Panc1 (cell line): ENCODE measurements at regions not wholly inside any gene's neighbourhood (a gene's known extent, or its start where the extent isn't known, plus 50 kb on each side); places are given as distances from the start of the nearest gene placed in this dataset.

Source experiments
- POLR2AphosphoS5 ChIP-seq: IDR thresholded peaks from 2 replicates; pipeline ENCODE4 v1.6.1; 2012; ENCODE audit warnings: mild to moderate bottlenecking, low read depth, low read length, moderate library complexity
- SIN3A ChIP-seq: IDR thresholded peaks from 2 replicates; pipeline ENCODE4 v1.6.1; 2012; ENCODE audit warnings: low read depth, mild to moderate bottlenecking, low read length, moderate library complexity, borderline replicate concordance; ENCODE audit not compliant: insufficient read depth
- TCF7L2 ChIP-seq: IDR thresholded peaks from 2 replicates; pipeline ENCODE4 v1.6.1; 2011; ENCODE audit warnings: mild to moderate bottlenecking, low read depth, low read length, inconsistent platforms
- TF ChIP-seq, protein P1 (sequence below): fragments of 450-650 bp; IDR thresholded peaks from 2 replicates; pipeline ENCODE4 v1.5.1; 2017; ENCODE audit warnings: mild to moderate bottlenecking
- TF ChIP-seq, protein P2 (sequence below), 2 experiments: IDR thresholded peaks; 2 replicates each; pipeline ENCODE4 v1.6.1; 2011 to 2012; ENCODE audit warnings: low read depth in 2 of 2, control low read depth in 1 of 2, low read length in 1 of 2, mild to moderate bottlenecking in 1 of 2, moderate library complexity in 1 of 2; ENCODE audit not compliant: insufficient read depth in 1 of 2

DNA sequence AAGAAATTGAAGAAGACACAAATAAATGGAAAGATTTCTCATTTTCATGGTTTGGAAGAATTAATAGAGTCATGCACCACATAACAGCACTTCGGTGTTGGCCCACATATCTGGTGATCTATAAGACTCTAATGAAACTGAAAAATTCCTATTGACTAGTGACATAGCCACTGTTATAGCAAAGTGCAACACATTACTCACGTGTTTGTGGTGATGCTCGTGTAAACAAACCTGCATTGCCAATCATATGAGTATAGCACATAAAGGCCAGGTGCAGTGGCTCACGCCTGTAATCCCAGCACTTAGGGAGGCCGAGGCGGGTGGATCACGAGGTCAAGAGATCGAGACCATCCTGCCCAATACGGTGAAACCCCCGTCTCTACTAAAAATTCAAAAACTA, 84.4 kb upstream of the STMND1 start:
- TF ChIP-seq POLR2AphosphoS5 = no peak
- TF ChIP-seq, protein P1, sequence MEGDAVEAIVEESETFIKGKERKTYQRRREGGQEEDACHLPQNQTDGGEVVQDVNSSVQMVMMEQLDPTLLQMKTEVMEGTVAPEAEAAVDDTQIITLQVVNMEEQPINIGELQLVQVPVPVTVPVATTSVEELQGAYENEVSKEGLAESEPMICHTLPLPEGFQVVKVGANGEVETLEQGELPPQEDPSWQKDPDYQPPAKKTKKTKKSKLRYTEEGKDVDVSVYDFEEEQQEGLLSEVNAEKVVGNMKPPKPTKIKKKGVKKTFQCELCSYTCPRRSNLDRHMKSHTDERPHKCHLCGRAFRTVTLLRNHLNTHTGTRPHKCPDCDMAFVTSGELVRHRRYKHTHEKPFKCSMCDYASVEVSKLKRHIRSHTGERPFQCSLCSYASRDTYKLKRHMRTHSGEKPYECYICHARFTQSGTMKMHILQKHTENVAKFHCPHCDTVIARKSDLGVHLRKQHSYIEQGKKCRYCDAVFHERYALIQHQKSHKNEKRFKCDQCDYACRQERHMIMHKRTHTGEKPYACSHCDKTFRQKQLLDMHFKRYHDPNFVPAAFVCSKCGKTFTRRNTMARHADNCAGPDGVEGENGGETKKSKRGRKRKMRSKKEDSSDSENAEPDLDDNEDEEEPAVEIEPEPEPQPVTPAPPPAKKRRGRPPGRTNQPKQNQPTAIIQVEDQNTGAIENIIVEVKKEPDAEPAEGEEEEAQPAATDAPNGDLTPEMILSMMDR = no peak
- TF ChIP-seq SIN3A = no peak
- TF ChIP-seq, protein P2, sequence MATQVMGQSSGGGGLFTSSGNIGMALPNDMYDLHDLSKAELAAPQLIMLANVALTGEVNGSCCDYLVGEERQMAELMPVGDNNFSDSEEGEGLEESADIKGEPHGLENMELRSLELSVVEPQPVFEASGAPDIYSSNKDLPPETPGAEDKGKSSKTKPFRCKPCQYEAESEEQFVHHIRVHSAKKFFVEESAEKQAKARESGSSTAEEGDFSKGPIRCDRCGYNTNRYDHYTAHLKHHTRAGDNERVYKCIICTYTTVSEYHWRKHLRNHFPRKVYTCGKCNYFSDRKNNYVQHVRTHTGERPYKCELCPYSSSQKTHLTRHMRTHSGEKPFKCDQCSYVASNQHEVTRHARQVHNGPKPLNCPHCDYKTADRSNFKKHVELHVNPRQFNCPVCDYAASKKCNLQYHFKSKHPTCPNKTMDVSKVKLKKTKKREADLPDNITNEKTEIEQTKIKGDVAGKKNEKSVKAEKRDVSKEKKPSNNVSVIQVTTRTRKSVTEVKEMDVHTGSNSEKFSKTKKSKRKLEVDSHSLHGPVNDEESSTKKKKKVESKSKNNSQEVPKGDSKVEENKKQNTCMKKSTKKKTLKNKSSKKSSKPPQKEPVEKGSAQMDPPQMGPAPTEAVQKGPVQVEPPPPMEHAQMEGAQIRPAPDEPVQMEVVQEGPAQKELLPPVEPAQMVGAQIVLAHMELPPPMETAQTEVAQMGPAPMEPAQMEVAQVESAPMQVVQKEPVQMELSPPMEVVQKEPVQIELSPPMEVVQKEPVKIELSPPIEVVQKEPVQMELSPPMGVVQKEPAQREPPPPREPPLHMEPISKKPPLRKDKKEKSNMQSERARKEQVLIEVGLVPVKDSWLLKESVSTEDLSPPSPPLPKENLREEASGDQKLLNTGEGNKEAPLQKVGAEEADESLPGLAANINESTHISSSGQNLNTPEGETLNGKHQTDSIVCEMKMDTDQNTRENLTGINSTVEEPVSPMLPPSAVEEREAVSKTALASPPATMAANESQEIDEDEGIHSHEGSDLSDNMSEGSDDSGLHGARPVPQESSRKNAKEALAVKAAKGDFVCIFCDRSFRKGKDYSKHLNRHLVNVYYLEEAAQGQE (IDR thresholded peaks at IDR 0.05; ENCODE audit: insufficient read depth in 1 of 2, low read depth in 2 of 2, low read length in 1 of 2) = no peak
- TF ChIP-seq TCF7L2 = no peak
